ENCODE measurements at regions not wholly inside any gene's neighbourhood (a gene's known extent, or its start where the extent isn't known, plus 50 kb on each side); places are given as distances from the start of the nearest gene placed in this dataset.

- H3K27me3 ChIP-seq (ENCODE audit: insufficient read depth): no peaks in the 10 kb centered on the region
- no peak for DNase-seq (ENCODE audit: low spot score)
- no peak overlapping the region for H3K4me3 Mint-ChIP-seq
- H3K4me2 ChIP-seq: no peak overlapping the region
- no peak overlapping the region for H2AFZ ChIP-seq
- H3K4me1 Mint-ChIP-seq: no peaks in the 10 kb centered on the region
- H3K27me3 Mint-ChIP-seq (ENCODE audit: insufficient read depth, low read depth, poor library complexity): peaks cover 8% of the 10 kb centered on the region
- H3K27ac Mint-ChIP-seq: no peak overlapping the region
- no peaks in the 10 kb centered on the region for H3K79me2 ChIP-seq (replicated peaks; ENCODE audit: insufficient read depth)
- no peaks in the 10 kb centered on the region; the same call in 1 of the 2 replicates for H3K36me3 ChIP-seq (ENCODE audit: insufficient read depth)
- no peak for TF ChIP-seq EZH2 (IDR thresholded peaks at IDR 0.05; ENCODE audit: low read depth, unreplicated experiment)
- no peak for TF ChIP-seq STAT1 (IDR thresholded peaks at IDR 0.05; ENCODE audit: unreplicated experiment)
- TF ChIP-seq REST (IDR thresholded peaks at IDR 0.05; ENCODE audit: unreplicated experiment): no peak
- TF ChIP-seq NANOG (IDR thresholded peaks at IDR 0.05; ENCODE audit: borderline replicate concordance): no peak
- TF ChIP-seq CREB1 (CRISPR knock-in tag; IDR thresholded peaks at IDR 0.05; ENCODE audit: low read depth): no peak
- TF ChIP-seq CTCF (conservative IDR thresholded peaks at IDR 0.05; ENCODE audit: low read depth in 2 of 2): no peak
- no peak for TF ChIP-seq POLR2AphosphoS5 (IDR thresholded peaks at IDR 0.05; ENCODE audit: low read depth)
- no peak for TF ChIP-seq JUNB (IDR thresholded peaks at IDR 0.05; ENCODE audit: unreplicated experiment)
- no peak for TF ChIP-seq ZNF331 (CRISPR knock-in tag; IDR thresholded peaks at IDR 0.05; ENCODE audit: low read depth)
- TF ChIP-seq ZNF114 (CRISPR knock-in tag; IDR thresholded peaks at IDR 0.05): no peak
- no peak for ATAC-seq
- no peak overlapping the region for H3K27ac ChIP-seq (ENCODE audit: low read depth)
- H3K4me3 ChIP-seq: no peak overlapping the region
- peaks cover 66% of the 10 kb centered on the region for H3K36me3 Mint-ChIP-seq (ENCODE audit: low read depth)
- H3K9me2 ChIP-seq (ENCODE audit: insufficient read depth): no peaks in the 10 kb centered on the region
- H3K9me3 Mint-ChIP-seq: peaks cover 100% of the 10 kb centered on the region
- H3F3A ChIP-seq (replicated peaks; ENCODE audit: low read depth): no peaks in the 10 kb centered on the region
- no peaks in the 10 kb centered on the region for H4K20me1 ChIP-seq (replicated peaks; ENCODE audit: insufficient read depth)
- no peaks in the 10 kb centered on the region for H3K4me1 ChIP-seq (ENCODE audit: insufficient read depth)
Observed at GRCh38 chr12:127429551-127430285, 837.3 kb upstream of the TMEM132C start.

- no peak for DNase-seq (ENCODE audit: low spot score)
- H4K20me1 ChIP-seq (replicated peaks; ENCODE audit: insufficient read depth): no peaks in the 10 kb centered on the region
- Mint-ChIP-seq H3K27me3 (ENCODE audit: insufficient read depth, low read depth, poor library complexity) (peaks cover 8% of the 10 kb centered on the region), H3K4me1 (no peaks in the 10 kb centered on the region), H3K27ac (no peak overlapping the region), H3K9me3 (peaks cover 100% of the 10 kb centered on the region), H3K4me3 (no peak overlapping the region), H3K36me3 (ENCODE audit: low read depth) (peaks cover 66% of the 10 kb centered on the region)
- no peak overlapping the region for H3K4me2 ChIP-seq
- H3K4me1 ChIP-seq (ENCODE audit: insufficient read depth): no peaks in the 10 kb centered on the region
- no peaks in the 10 kb centered on the region for H3K27me3 ChIP-seq (ENCODE audit: insufficient read depth)
- no peaks in the 10 kb centered on the region for H3K9me2 ChIP-seq (ENCODE audit: insufficient read depth)
- TF ChIP-seq JUNB (IDR thresholded peaks at IDR 0.05; ENCODE audit: unreplicated experiment) (no peak), REST (IDR thresholded peaks at IDR 0.05; ENCODE audit: unreplicated experiment) (no peak), POLR2AphosphoS5 (IDR thresholded peaks at IDR 0.05; ENCODE audit: low read depth) (no peak), EZH2 (IDR thresholded peaks at IDR 0.05; ENCODE audit: low read depth, unreplicated experiment) (no peak), ETS1 (IDR thresholded peaks at IDR 0.05) (no peak), NANOG (IDR thresholded peaks at IDR 0.05; ENCODE audit: borderline replicate concordance) (no peak)
- H3K79me2 ChIP-seq (replicated peaks; ENCODE audit: insufficient read depth): no peaks in the 10 kb centered on the region
- no peaks in the 10 kb centered on the region for H3F3A ChIP-seq (replicated peaks; ENCODE audit: low read depth)
- no peak for ATAC-seq
- no peaks in the 10 kb centered on the region; the same call in 1 of the 2 replicates for H3K36me3 ChIP-seq (ENCODE audit: insufficient read depth)
- H3K27ac ChIP-seq (ENCODE audit: low read depth): no peak overlapping the region
- no peak overlapping the region for H3K4me3 ChIP-seq
- H2AFZ ChIP-seq: no peak overlapping the region
Observed at GRCh38 chr12:127430401-127430800, 836.6 kb upstream of the TMEM132C start.
